Vagina (tissue), 2 donors: ENCODE measurements at regions not wholly inside any gene's neighbourhood (a gene's known extent, or its start where the extent isn't known, plus 50 kb on each side); places are given as distances from the start of the nearest gene placed in this dataset.

Source experiments
- POLR2A ChIP-seq, 2 donors: fragments of 450-650 bp; IDR thresholded peaks; one replicate each; pipeline ENCODE4 v1.6.1; 2017; ENCODE audit warnings: antibody characterized with exemption in 2 of 2, mild to moderate bottlenecking in 2 of 2, moderate library complexity in 2 of 2
- POLR2AphosphoS5 ChIP-seq, 2 donors: sonication (generic); formaldehyde crosslinking; IDR thresholded peaks; one replicate each; pipeline ENCODE4 v1.9.0; 2017; ENCODE audit warnings: antibody characterized with exemption in 2 of 2, mild to moderate bottlenecking in 2 of 2, low read depth in 1 of 2; ENCODE audit not compliant: insufficient read depth in 1 of 2
- TF ChIP-seq, protein P1 (sequence below), 3 experiments: fragments of 450-650 bp in 2 of 3; fragments of 200-600 bp in 1 of 3; sonication (generic) in 1 of 3; IDR thresholded peaks; one replicate each; pipeline ENCODE4 v1.5.1; 2017 to 2019; ENCODE audit warnings: antibody characterized with exemption in 3 of 3, mild to moderate bottlenecking in 2 of 3, moderate library complexity in 2 of 3

DNA sequence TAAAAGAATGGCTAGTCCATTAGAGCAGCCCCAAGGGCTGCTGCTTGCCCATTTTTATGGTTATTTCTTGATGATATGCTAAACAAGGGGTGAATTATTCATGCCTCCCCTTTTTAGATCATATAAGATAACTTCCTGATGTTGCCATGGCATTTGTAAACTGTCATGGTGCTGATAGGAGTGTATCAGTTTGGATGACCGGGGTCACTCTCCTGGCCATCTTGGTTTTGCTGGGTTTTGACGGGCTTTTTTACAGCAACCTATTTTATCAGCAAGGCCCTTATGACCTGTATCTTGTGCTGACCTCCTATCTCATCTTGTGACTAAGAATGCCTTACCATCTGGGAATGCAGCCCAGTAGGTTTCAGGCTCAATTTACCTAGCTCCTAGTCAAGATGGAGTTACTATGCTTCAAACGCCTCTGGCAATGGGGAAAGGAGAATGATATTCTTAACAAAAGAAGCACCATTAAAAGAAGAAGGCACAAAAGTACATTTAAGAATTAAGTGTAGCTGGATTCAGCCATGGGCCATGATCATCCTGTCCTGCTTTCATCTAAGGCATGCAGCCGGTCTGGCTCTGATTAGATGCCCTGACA lies 1156.0 kb downstream of the PCDH9 start:
- TF ChIP-seq, protein P1, sequence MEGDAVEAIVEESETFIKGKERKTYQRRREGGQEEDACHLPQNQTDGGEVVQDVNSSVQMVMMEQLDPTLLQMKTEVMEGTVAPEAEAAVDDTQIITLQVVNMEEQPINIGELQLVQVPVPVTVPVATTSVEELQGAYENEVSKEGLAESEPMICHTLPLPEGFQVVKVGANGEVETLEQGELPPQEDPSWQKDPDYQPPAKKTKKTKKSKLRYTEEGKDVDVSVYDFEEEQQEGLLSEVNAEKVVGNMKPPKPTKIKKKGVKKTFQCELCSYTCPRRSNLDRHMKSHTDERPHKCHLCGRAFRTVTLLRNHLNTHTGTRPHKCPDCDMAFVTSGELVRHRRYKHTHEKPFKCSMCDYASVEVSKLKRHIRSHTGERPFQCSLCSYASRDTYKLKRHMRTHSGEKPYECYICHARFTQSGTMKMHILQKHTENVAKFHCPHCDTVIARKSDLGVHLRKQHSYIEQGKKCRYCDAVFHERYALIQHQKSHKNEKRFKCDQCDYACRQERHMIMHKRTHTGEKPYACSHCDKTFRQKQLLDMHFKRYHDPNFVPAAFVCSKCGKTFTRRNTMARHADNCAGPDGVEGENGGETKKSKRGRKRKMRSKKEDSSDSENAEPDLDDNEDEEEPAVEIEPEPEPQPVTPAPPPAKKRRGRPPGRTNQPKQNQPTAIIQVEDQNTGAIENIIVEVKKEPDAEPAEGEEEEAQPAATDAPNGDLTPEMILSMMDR (IDR thresholded peaks at IDR 0.05) = no peak
- TF ChIP-seq POLR2A (IDR thresholded peaks at IDR 0.05) (no peak), POLR2AphosphoS5 (IDR thresholded peaks at IDR 0.05; ENCODE audit: insufficient read depth in 1 of 2, low read depth in 1 of 2) (no peak)
